ENCODE measurements at regions not wholly inside any gene's neighbourhood (a gene's known extent, or its start where the extent isn't known, plus 50 kb on each side); places are given as distances from the start of the nearest gene placed in this dataset.
A peak's percentile ranks its signal among the peaks of the same experiment; 100 is the strongest.

DNA sequence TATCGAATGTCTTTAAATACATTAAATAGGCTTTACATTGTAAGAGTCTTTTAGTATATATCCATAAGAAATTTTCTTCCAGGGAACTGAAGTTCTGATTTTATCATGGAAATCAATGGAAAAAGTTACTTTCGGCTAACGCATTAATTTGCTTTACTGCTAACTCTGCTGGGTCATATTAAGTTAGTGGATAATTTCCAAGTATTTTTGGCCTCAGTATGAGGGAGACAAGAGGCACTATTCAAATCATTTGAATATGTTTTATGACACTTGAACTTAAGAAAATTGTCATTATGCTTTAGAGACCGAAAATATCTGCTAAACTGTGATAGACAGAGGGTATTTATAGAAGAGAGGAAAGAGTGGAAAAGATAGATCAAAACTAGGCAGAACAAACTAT, 237.5 kb downstream of the PCDH7 start:
- peaks cover 86% of the 10 kb centered on the region for H3K4me1 ChIP-seq (ENCODE audit: insufficient read depth, low read length, poor library complexity, severe bottlenecking)
- POLR2A ChIA-PET (ENCODE audit: low non-redundant PET), result no interaction called here
- no peak overlapping the region for H3K4me3 ChIP-seq (ENCODE audit: low read depth, low read length, poor library complexity, severe bottlenecking)
- H3K27me3 ChIP-seq (replicated peaks; ENCODE audit: insufficient read depth, low read depth, low read length, poor library complexity), result no peaks in the 10 kb centered on the region
- CTCF ChIA-PET, result no interaction called here
- H3K36me3 ChIP-seq (ENCODE audit: insufficient read depth, low read length, poor library complexity, severe bottlenecking), result no peaks in the 10 kb centered on the region
- DNase-seq (ENCODE audit: low spot score), result no peak
- intact Hi-C loops (cut with micrococcal nuclease; ENCODE audit: unreplicated experiment), result loop anchor here (1.0 to 10.0 kb wide), 4 partner anchors 123 to 1150 kb away; no protein-coding TSS in a partner anchor
- no peak for TF ChIP-seq EZH2 (IDR thresholded peaks at IDR 0.05; ENCODE audit: borderline replicate concordance, low read depth, low read length, poor library complexity, severe bottlenecking)
- TF ChIP-seq, protein P1, sequence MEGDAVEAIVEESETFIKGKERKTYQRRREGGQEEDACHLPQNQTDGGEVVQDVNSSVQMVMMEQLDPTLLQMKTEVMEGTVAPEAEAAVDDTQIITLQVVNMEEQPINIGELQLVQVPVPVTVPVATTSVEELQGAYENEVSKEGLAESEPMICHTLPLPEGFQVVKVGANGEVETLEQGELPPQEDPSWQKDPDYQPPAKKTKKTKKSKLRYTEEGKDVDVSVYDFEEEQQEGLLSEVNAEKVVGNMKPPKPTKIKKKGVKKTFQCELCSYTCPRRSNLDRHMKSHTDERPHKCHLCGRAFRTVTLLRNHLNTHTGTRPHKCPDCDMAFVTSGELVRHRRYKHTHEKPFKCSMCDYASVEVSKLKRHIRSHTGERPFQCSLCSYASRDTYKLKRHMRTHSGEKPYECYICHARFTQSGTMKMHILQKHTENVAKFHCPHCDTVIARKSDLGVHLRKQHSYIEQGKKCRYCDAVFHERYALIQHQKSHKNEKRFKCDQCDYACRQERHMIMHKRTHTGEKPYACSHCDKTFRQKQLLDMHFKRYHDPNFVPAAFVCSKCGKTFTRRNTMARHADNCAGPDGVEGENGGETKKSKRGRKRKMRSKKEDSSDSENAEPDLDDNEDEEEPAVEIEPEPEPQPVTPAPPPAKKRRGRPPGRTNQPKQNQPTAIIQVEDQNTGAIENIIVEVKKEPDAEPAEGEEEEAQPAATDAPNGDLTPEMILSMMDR (conservative IDR thresholded peaks at IDR 0.05; ENCODE audit: low read depth, low read length), result no peak
- BruUV-seq (replicated peaks), result no TSS peak
- H3K9me3 ChIP-seq (ENCODE audit: low read depth, low read length, poor library complexity, severe bottlenecking), result no peaks in the 10 kb centered on the region
- peak overlapping the region; percentile 96 for H3K27ac ChIP-seq (ENCODE audit: low read depth, low read length, poor library complexity, severe bottlenecking)

DNA sequence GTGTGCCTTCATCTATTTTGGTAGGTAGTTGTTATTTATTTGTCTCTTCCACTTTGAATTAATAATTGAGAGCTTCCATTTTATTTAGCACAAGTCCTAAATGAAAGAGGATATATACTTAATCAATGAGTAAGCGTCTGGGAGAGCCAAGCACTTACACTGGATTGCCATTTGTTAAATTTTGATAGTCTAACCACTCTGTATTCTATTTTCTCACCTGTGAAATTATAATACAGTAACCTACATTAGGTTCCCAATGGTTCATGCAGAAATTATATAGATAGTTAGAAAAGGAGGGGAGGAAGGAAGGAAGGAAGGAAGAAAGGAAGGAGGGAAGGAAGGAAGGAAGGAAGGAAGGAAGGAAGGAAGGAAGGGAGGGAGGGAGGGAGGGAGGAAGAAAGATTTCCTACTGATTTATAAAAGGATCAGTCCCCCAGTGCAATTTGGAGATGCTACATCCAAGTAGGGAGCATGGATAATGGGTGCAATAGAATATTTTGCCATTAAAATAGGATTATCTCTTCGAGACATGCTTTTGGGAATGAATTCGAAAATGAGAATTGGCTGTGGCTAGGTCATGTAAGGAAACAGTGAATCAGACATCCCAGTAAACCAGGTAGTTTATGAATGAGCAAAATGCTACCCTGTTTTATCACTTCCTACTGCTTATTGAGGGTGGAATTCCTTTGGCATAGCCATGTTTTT, 239.8 kb downstream of the PCDH7 start:
- intact Hi-C loops (cut with micrococcal nuclease; ENCODE audit: unreplicated experiment), result loop anchor here (2.0 to 10.0 kb wide), 6 partner anchors 52 to 1153 kb away; no protein-coding TSS in a partner anchor
- Histone ChIP-seq H3K27ac (ENCODE audit: low read depth, low read length, poor library complexity, severe bottlenecking) (peak overlapping the region; percentile 96), H3K27me3 (replicated peaks; ENCODE audit: insufficient read depth, low read depth, low read length, poor library complexity) (no peaks in the 10 kb centered on the region), H3K4me3 (ENCODE audit: low read depth, low read length, poor library complexity, severe bottlenecking) (no peak overlapping the region), H3K36me3 (ENCODE audit: insufficient read depth, low read length, poor library complexity, severe bottlenecking) (no peaks in the 10 kb centered on the region), H3K9me3 (ENCODE audit: low read depth, low read length, poor library complexity, severe bottlenecking) (no peaks in the 10 kb centered on the region), H3K4me1 (ENCODE audit: insufficient read depth, low read length, poor library complexity, severe bottlenecking) (peaks cover 74% of the 10 kb centered on the region)
- ChIA-PET POLR2A (ENCODE audit: low non-redundant PET) (interaction anchor here (0.8 to 0.9 kb wide), 2 partner anchors 22 to 242 kb away, joined by 4 to 5 read pairs; no protein-coding TSS in a partner anchor), CTCF (no interaction called here)
- TF ChIP-seq EZH2 (IDR thresholded peaks at IDR 0.05; ENCODE audit: borderline replicate concordance, low read depth, low read length, poor library complexity, severe bottlenecking), result no peak
- TF ChIP-seq, protein P1 (conservative IDR thresholded peaks at IDR 0.05; ENCODE audit: low read depth, low read length), result no peak
- peak; percentile 98 for DNase-seq (ENCODE audit: low spot score)
- no TSS peak for BruUV-seq (replicated peaks)

DNA sequence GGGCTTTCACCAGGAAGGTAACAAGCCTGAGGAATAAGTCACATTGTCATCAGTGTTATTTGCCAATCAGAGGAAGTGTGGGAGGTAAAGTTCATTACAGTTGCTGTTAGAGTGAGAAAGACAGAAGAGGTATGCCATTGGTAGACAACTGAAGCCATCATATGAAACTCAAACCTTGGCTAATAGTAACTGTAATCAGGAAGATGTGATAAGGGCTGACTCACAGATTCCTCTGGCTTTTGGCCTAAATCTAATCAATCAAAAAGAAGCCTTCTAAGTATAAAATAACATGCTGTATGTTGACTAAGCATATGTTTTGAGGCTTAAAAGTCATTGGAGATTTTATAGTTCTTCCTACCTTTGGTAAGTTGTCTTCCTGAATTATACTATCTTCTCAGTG, 242.8 kb downstream of the PCDH7 start:
- Histone ChIP-seq H3K4me1 (ENCODE audit: insufficient read depth, low read length, poor library complexity, severe bottlenecking) (peaks cover 75% of the 10 kb centered on the region), H3K9me3 (ENCODE audit: low read depth, low read length, poor library complexity, severe bottlenecking) (no peaks in the 10 kb centered on the region), H3K4me3 (ENCODE audit: low read depth, low read length, poor library complexity, severe bottlenecking) (no peak overlapping the region), H3K36me3 (ENCODE audit: insufficient read depth, low read length, poor library complexity, severe bottlenecking) (no peaks in the 10 kb centered on the region), H3K27me3 (replicated peaks; ENCODE audit: insufficient read depth, low read depth, low read length, poor library complexity) (no peaks in the 10 kb centered on the region), H3K27ac (ENCODE audit: low read depth, low read length, poor library complexity, severe bottlenecking) (peak overlapping the region; percentile 95)
- DNase-seq (ENCODE audit: low spot score), result peak; percentile 53
- intact Hi-C loops (cut with micrococcal nuclease; ENCODE audit: unreplicated experiment), result loop anchor here (5.0 to 10.0 kb wide), 3 partner anchors 49 to 712 kb away; no protein-coding TSS in a partner anchor
- ChIA-PET CTCF (no interaction called here), POLR2A (ENCODE audit: low non-redundant PET) (no interaction called here)
- TF ChIP-seq, protein P1 (conservative IDR thresholded peaks at IDR 0.05; ENCODE audit: low read depth, low read length), result no peak
- TF ChIP-seq EZH2 (IDR thresholded peaks at IDR 0.05; ENCODE audit: borderline replicate concordance, low read depth, low read length, poor library complexity, severe bottlenecking), result no peak
- BruUV-seq (replicated peaks), result no TSS peak
